22Rv1 (cell line): ENCODE measurements at regions not wholly inside any gene's neighbourhood (a gene's known extent, or its start where the extent isn't known, plus 50 kb on each side); places are given as distances from the start of the nearest gene placed in this dataset.

Source experiments
- H3K27ac ChIP-seq: fragments of 450-650 bp; 2 replicates; pipeline ENCODE4 v1.5.1; 2017
- CTCF ChIP-seq: fragments of 450-650 bp; IDR thresholded peaks from 2 replicates; pipeline ENCODE4 v1.5.1; 2017; ENCODE audit warnings: mild to moderate bottlenecking
- ZFX ChIP-seq: fragments of 450-650 bp; IDR thresholded peaks from 2 replicates; pipeline ENCODE4 v1.6.1; 2017; ENCODE audit warnings: antibody characterized with exemption, borderline replicate concordance

- TF ChIP-seq ZFX, result no peak
- no peak for TF ChIP-seq CTCF
- no peak overlapping the region for H3K27ac ChIP-seq
Measured at GRCh38 chr12:113559466-113559865, 87.8 kb upstream of the LHX5 start.

- H3K27ac ChIP-seq, result no peak overlapping the region
Measured at GRCh38 chr12:113555226-113555625, 83.6 kb upstream of the LHX5 start.

GRCh38 chr12:113552760-113553159, 81.1 kb upstream of the LHX5 start:
- H3K27ac ChIP-seq, result no peak overlapping the region
- TF ChIP-seq ZFX (no peak), CTCF (no peak)

More at GRCh38 chr12:113555226-113555625, 83.6 kb upstream of the LHX5 start:
- TF ChIP-seq CTCF, result no peak
- no peak for TF ChIP-seq ZFX

GRCh38 chr12:113551563-113551962, 79.9 kb upstream of the LHX5 start:
- H3K27ac ChIP-seq, result no peak overlapping the region
- TF ChIP-seq ZFX, result no peak
- no peak for TF ChIP-seq CTCF

- H3K27ac ChIP-seq, result no peak overlapping the region
- no peak for TF ChIP-seq CTCF
- no peak for TF ChIP-seq ZFX
Measured at GRCh38 chr12:113548467-113548866, 76.8 kb upstream of the LHX5 start.

- no peak overlapping the region for H3K27ac ChIP-seq
- TF ChIP-seq CTCF, result no peak
- no peak for TF ChIP-seq ZFX
Measured at GRCh38 chr12:113546916-113547863, 75.5 kb upstream of the LHX5 start.

- H3K27ac ChIP-seq, result no peak overlapping the region
- TF ChIP-seq ZFX (no peak), CTCF (no peak)
Measured at GRCh38 chr12:113537751-113538087, 66.0 kb upstream of the LHX5 start.
